ENCODE measurements at regions not wholly inside any gene's neighbourhood (a gene's known extent, or its start where the extent isn't known, plus 50 kb on each side); places are given as distances from the start of the nearest gene placed in this dataset.

DNA sequence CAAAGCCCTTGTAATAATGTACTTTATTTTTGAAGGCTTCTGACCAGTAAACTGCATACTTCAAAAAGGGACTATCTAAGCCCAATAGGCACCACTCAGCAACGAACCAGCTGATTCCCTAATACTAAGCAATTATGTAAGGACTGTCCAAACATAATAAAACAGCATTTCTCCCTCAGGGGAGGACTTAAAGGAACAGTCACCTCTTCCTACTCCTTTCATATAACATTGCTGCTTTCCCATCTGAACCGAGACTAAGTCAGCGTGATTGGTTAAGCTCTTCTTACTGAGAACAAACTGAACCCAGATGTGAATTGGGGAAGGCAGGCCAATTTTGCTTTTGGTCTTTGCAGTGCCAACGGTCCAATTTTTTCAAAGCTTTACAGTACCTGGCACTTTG is 420.0 kb downstream of the METTL15 start:
- TF ChIP-seq POLR2AphosphoS5 (IDR thresholded peaks at IDR 0.05; ENCODE audit: borderline replicate concordance, low read depth, low read length): no peak
- TF ChIP-seq EZH2 (IDR thresholded peaks at IDR 0.05): no peak
- TF ChIP-seq FOXP2 (optimal IDR thresholded peaks at IDR 0.05; ENCODE audit: control extremely low read depth, extremely low read length, insufficient read depth): no peak
